Head of caudate nucleus (tissue), 42 donors: ENCODE measurements at regions not wholly inside any gene's neighbourhood (a gene's known extent, or its start where the extent isn't known, plus 50 kb on each side); places are given as distances from the start of the nearest gene placed in this dataset.
"Not testable (repeated sequence)": the region's sequence is repeated elsewhere in the genome, so short reads cannot be mapped to it uniquely, and the experiment has no call there.

Experiments used
- DNase-seq, 42 donors: peaks; one replicate each; pipeline versions ENCODE4 v3.0.0 to v3.0.0-alpha.2; 2020 to 2021; ENCODE audit warnings: mixed read lengths in 7 of 42
- intact Hi-C: fragments of 100-400 bp; cut with DNase I; formaldehyde crosslinking; loops from one replicate; pipeline ENCODE4 v1.15.0; 2022

DNA sequence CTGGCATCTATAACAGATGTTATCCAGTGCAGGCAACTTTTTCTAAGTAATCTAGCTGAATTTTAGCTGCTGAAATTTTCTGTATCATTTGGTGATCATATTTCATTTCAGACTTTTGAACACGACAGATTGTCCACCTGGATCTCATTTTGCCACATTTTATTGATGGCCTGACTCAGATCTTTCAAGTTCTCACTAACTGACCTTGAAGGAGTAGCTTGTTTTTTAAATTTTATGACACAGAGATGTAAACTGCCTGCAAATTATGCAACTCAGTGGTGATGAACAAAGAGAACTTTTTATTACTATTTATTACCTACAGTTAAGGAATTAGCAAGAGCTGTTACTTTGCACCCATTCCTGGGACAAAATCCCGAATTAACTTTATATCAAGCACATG, 366.4 kb downstream of the PAX1 start:
- DNase-seq = no peak
- intact Hi-C loops = no loop called here

DNA sequence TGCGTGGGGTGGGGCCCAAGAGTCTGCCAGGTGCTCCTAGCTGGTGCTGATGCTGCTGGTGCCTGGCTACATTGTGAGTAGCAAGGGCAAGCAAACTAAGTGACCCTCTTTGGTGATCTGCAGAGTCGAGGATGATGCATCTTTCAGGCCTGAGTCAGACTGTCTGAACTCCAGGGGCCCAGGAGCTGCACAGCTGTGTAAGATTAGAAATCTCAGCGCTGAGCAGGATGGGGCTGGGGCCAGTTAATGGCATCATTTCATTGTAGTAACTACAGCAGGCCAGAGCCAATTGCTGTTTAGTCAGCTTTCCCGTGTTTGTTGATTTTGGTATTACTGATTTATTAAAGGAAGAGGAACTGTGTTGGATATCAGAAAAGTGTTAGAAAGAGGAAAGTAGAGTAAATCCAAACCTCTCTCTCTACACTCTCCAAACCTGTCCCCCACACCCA, 365.2 kb downstream of the PAX1 start:
- DNase-seq = no peak
- intact Hi-C loops = no loop called here

DNA sequence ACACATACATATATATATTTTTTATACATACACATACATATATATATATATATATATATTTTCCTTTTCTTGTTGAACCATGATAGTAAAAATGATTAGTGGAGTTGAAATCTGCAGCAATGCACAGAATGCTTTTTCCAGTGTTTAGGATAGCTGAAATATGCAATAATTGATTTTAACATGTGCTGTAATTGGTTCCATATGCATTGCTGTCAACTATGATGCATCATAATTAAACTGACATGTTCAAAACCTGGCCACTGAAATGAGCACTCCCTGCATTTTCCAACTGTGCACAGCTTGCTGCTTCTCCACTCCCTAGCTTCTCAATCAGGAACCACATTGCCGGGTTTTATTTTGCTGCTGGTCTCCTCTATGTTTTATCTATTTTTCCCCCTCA, 358.3 kb downstream of the PAX1 start:
- intact Hi-C loops = no loop called here
- no peak for DNase-seq

DNA sequence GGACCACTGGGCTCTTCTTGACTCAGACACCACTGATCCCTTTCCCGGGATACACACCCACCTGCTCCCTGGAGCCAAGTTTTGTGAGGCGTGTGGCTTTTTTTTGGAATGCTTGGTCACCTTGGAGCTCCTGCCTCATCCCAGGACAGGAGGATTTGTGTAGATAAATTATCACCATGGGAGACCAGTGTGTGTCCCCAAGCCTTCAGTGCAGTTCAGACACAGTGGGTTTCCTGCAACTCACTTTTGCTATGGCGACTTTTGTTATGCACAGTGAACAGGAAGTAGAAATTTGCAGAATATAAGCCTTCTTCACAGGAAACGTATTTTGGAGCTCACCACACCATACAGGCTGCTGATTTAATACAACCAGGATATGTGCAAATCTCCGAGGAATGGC, 357.4 kb downstream of the PAX1 start:
- intact Hi-C loops = no loop called here

DNA sequence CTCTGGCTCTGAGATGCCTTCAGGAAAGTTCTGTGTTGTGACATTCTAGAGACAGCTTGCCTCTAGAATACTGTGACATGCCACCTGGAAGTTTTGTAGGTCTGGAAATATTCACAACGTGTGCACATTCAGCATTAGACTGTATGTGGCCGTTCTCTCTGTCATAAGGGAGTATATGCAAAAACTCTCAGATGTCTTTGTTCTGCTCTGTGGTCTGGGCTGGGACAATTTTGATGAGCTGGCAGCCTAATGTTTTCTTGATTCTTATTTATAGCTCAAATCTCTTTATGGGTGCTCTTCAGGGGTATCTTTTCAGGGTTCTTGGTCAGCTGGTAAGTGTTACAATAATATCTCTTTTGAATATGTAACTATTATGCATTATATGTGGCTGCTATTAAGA, 355.1 kb downstream of the PAX1 start:
- intact Hi-C loops = no loop called here
- no peak for DNase-seq

More for the DNA sequence above, 357.4 kb downstream of the PAX1 start:
- DNase-seq = no peak

DNA sequence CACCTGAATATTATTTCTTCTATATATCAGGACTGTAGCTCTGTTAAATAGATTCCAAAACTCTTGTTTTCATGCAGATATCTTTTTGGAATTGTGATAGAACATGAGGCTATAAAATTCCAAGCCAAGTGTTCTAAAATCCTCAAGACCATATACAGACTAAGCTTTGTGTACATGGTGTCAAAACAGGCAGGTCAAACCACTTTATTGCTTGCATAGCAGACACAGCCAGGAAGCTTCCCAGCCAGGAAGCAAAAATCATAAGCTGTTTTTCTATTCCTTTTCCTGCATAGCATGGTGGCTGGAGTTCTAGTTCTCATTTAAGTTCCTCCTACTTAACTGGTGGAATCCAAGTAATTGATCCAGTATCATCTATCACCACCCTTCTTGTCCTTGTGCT, 353.3 kb downstream of the PAX1 start:
- no peak for DNase-seq
- intact Hi-C loops = no loop called here

DNA sequence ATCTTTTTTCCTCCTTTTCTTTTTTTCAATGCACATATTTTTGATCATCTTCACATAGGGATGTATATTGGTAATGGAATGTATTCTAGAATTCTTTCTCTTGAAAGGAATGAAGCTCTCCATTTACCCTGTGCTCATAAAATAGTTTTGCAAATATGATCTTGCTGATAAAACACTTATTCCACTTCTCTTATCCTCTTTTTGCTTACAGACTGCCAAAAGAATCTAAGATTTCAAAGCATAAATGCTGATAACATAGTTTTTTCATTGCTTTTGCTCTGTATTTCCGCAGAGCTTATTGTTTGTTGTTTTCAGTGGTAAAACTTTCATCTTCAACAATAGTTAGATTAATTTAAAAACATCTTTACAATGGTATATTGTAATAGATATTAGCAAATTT, 350.5 kb downstream of the PAX1 start:
- DNase-seq = no peak
- intact Hi-C loops = no loop called here

DNA sequence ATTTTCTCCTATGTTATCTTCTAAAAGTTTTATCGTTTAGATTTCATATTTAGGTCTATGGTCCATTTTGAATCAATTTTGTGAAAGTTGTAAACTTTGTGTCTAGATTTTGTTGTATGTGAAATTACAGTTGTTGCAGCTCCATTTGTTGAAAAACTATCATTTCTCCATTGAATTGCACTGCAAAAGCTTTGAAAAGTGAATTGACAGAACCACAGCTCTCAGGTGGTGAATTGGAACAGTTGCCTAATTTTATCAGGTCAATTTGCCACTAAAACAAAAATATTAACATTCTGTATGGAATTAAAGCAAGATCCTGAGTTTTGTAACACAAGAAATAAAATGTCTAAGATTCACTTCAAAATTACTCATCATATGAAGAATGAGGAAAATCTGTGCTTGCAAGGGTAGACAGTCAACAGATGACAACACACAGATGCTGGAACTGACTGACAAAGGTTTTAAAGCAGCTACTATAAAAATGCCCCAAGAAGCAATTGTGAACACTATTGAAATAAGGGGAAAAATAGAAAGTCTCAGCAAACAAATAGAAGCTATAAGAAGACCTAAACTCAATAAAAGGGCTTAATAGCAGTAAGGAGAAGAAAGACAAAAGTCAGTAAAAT, 346.7 kb downstream of the PAX1 start:
- intact Hi-C loops = no loop called here
- DNase-seq = no peak

DNA sequence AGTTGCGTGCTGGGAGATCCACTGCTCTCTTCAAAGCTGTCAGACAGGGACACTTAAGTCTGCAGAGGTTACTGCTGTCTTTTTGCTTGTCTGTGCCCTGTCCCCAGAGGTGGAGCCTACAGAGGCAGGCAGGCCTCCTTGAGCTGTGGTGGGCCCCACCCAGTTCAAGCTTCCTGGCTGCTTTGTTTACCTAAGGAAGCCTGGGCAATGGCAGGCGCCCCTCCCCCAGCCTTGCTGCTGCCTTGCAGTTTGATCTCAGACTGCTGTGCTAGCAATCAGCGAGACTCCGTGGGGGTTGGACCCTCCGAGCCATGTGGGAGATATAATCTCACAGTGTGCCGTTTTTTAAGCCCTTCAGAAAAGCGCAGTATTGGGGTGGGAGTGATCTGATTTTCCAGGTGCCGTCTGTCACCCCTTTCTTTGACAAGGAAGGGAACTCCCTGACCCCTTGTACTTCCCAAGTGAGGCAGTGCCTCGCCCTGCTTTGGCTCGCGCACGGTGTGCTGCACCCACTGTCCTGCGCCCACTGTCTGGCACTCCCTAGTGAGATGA, 340.6 kb downstream of the PAX1 start:
- DNase-seq, intact Hi-C loops: not testable (repeated sequence)

DNA sequence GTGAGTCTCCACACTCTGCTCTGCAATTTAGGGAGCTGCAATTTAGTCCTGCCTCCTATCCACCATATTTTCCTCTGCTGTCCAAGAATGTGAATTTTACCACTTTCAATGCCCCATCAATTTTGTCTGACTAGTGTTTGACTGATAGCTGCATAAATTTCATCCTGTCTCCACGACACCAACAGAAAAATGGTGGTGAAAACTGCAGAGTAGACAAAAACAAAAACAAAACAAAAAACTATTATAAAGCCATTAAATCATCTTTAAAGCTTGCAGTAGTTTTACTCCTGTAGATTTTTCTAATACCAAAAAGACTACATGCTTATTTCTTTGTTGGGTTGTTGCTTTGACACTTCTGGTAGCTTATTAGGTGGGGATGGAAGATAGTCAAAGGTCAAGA, 322.0 kb downstream of the PAX1 start:
- DNase-seq = no peak
- intact Hi-C loops = no loop called here

DNA sequence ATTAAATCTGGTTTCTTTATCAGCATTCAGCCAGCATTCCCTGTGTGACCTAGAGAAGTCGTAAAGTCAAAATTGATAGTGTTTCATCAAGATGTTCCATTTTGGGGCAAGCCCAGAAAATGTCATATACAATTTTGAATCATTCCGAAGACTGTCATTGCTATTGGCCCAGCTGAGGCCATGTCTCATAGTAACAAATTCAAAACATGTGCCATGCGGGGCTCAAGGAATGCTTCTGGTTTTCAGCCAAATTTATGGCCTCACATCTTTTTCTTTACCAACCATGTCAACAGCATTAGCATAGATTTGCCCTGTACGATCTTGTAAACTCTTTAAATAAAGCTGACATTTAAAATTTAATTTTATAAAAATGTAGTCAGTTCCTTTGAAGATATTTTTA, 314.7 kb downstream of the PAX1 start:
- no peak for DNase-seq
- intact Hi-C loops = no loop called here

DNA sequence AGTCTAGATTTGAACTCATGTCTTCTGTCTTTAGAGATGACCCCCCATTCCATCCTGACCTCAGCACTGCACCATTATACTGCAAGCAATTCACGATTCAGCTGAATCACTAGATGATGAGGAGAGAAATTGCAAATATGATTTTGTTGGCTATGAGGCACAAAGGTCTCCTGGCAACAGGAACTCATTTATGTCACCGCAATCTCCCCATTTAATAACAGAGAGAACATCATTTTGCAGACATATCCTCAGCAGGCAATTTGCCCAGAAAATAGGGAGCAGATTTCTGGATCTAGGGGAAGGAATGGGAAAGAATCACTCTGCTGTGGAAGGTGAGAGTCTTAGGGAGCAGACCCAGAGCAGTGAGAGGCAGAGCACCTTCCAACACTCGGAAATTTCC, 303.0 kb downstream of the PAX1 start:
- intact Hi-C loops = no loop called here
- DNase-seq = no peak

DNA sequence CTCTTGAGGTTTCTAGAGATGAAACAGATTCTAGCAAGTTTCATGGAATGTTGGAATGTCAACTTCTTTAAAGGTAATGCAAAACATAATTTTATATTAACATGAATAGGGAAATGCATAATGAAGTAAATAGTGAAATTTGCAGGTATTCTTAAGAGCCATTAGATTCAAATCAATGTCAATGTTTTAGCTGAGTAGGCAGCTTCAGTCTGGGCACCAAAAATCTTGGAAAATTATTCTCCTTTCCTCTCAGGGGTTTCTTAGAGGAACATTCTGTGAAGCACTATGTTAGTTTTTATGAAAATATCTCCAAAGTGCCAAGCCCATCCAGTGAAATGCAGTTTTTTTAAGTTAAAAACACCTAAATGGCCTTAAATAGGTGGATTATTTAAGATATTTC, 300.8 kb downstream of the PAX1 start:
- intact Hi-C loops = no loop called here
- no peak for DNase-seq

DNA sequence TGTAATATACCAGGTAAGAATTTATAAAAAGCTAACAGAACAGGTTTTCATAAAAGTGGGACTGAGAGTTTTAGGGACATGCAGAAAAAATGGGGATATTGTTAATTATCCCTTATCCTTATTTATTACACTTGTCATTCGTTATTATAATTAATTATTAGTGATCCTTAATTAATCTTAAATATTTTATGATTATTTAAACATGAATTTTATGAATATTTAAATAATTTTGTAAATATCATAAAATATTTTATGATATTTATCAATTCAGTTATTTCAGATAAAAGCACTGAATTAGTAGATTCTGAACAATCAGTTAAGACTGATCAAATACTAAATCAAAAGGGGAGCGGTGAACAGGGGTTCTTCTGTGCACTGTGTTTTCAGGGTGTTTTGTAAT, 300.1 kb downstream of the PAX1 start:
- intact Hi-C loops = no loop called here
- DNase-seq = no peak

DNA sequence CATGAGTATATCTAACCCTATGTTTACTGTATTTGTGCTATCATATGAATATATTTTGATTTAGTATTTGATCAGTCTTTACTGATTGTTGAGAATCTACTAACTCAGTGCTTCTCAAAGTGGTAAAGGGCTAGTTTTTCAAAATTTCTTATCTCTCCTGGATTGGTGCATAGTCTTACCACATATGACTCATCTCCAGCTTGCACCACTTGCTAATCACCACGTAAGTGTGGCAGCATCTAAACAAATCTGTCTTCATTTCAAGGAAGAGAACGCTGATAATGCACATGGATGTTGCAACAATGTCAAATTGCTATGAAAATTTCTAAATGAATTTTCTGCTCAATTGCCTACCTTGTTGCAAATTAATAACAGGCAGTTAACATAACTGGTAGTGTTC, 299.5 kb downstream of the PAX1 start:
- intact Hi-C loops = no loop called here
- no peak for DNase-seq

DNA sequence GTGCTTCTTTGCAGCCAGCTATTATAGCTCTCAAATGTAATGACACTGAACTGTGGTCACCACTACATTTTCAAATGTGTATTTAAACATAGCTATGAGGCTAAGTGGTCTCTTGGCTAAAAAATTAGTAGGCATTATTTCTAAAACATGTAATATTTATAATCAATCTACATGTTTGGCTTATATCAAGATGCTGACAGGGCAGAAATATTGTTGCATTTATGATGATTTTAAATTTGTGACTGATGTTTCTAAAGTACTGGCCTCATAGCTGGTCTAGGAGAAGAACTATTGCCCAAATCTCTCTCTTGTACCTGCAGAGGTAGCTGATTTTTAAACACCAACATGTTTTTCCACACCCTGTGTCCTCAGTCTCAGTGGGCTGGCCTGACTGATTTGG, 298.2 kb downstream of the PAX1 start:
- intact Hi-C loops = no loop called here
- DNase-seq = no peak

DNA sequence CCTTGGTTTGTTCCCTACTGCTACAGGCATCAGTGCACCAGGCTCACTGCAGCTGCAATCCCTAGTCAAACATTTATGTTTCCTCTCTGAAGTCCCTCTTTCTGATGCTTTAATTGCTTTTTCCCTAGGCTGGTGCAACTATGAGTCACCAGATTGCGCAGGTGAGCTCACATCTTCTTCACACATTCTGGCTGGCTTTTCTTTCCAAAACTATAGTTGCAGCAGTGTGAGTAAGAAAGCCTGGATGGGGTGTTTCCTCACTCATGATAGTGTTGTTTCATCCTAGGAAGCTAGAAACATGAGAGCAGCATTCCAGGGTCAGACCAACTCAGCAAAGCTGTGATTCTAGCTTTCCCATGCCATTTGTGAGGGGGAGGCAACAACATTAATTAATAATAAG, 296.4 kb downstream of the PAX1 start:
- intact Hi-C loops = no loop called here

DNA sequence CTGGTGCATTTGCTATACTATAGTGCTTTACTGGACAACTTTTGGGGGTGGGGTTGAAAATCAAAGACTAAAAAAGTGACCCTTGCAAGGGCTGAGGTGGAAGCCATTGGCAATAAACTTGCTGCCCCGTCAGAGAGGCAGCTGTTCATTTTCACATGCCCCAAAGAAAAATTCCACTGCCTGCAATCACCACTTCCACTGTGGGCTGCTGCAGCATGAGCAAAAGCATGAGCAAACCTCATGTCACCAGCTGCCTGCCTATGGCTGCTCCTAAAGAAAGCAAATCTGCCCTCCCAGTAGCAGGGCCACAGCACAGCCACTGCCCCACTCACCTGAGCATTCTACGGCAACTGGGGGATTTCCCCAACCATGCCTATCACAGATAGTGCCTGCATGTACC, 290.0 kb downstream of the PAX1 start:
- DNase-seq = no peak
- intact Hi-C loops = no loop called here

More for the DNA sequence above, 296.4 kb downstream of the PAX1 start:
- DNase-seq = peak in 14 of 42 donors; percentile 3 to 46 (median 14)

DNA sequence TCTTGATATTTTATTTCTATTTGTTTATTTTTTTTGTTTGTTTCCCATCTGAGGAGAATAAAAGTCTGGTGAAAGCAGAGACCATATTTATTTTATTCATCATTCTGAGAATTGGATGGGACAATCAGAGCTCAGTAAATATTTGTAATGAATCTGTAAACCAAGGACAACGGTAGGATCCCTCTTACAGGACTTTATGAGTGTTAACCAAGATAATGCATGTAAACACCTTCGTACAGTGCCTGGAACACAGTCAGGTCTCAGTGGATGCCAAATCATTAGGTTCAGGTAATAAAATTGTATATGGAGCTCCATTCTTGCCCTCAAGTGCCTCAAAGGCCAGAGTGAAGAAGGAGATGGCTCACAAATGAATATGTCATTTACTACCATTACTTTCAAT, 288.7 kb downstream of the PAX1 start:
- intact Hi-C loops = no loop called here
- DNase-seq = no peak

DNA sequence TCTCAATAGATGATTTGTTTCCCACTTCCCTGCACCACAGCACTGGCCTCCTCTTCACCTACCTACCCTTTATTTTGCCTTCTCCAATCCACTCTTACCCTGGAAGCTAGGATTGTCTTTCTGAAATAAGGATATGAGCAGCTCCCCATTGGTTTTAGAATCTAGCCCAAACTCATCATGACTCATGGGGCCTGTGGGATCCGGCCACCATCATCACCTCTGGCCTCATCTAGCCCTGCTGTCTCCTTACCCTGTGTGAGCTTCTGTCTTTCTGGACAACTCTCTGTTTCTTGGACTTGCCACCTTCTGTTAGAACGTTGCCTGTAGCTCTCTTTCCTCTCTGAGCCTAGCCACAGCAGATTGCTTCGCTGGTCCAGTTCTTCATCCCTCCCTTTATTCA, 277.1 kb downstream of the PAX1 start:
- DNase-seq = no peak
- intact Hi-C loops = no loop called here

DNA sequence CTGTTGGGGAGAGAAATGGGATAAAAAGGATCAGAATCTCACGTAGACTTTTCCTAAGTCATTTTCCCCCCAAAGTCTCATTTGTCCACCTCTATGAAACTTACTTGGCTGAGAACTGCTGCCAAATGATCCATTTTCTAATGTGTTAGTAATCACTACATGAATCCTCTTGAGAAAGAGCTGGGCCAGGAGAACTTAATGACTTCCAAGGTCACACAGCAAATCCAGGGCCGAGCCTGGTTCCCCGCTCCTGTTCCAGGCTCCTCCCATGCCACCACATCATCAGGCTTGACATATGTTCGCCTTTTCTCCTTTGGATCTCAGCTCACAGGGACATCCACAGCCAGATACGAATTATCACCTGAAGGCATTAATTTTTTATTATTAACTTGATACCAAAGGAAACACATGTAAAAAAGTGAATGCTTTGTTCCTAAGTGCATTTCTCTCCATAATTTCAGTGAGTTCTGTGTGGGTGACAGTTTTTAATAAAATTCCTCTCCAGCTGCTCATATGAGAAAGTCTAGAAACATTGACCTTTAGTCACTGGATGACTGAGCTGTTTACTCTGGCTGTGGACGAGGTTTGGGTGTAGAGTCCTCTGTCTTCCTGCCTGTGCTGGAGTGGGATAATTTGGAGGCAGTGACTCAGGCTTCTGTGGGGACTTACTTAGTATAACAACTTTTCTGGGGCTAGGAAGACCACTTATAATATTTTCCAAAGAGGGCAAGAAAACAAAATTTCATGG, 276.3 kb downstream of the PAX1 start:
- intact Hi-C loops = no loop called here
- no peak for DNase-seq
